ENCODE measurements at regions not wholly inside any gene's neighbourhood (a gene's known extent, or its start where the extent isn't known, plus 50 kb on each side); places are given as distances from the start of the nearest gene placed in this dataset.

- no peak overlapping the region for H3K4me3 ChIP-seq (ENCODE audit: low read length in 2 of 2)
- peaks cover 0 to 9% (median 2%) of the 10 kb centered on the region in 8 donors for H3K9me3 Mint-ChIP-seq
- no peak for DNase-seq
- H3K4me1 Mint-ChIP-seq = no peaks in the 10 kb centered on the region
- no peak overlapping the region for H3K4me3 Mint-ChIP-seq
- H3K36me3 ChIP-seq (ENCODE audit: insufficient read depth, low read length) = no peaks in the 10 kb centered on the region
- intact Hi-C loops (cut with micrococcal nuclease) = no loop called here
- H3K27ac Mint-ChIP-seq = no peak overlapping the region
- no peaks in the 10 kb centered on the region for H3K36me3 Mint-ChIP-seq
- POLR2A ChIA-PET (ENCODE audit: partially characterized antibody) = no interaction called here
- no peaks in the 10 kb centered on the region for H3K27me3 ChIP-seq (ENCODE audit: insufficient read depth, low read length)
- no peak overlapping the region for H3K27ac ChIP-seq (ENCODE audit: low read depth, low read length)
- H3K9me3 ChIP-seq (ENCODE audit: control insufficient read depth in 1 of 2, low read length in 2 of 2) = no peaks in the 10 kb centered on the region
- H3K4me1 ChIP-seq (ENCODE audit: insufficient read depth, low read length) = no peaks in the 10 kb centered on the region
- CTCF ChIA-PET (ENCODE audit: partially characterized antibody) = no interaction called here
- H3K27me3 Mint-ChIP-seq = peaks cover 3 to 11% of the 10 kb centered on the region in 2 donors
These were observed 382.6 kb upstream of the NR5A2 start for GRCh38 chr1:199644912-199645311.

GRCh38 chr1:199646761-199647160 is 380.7 kb upstream of the NR5A2 start:
- H3K4me3 Mint-ChIP-seq = no peak overlapping the region
- intact Hi-C loops (cut with micrococcal nuclease) = no loop called here
- H3K9me3 Mint-ChIP-seq = peaks cover 0 to 10% (median 3%) of the 10 kb centered on the region in 8 donors
- no peaks in the 10 kb centered on the region for H3K9me3 ChIP-seq (ENCODE audit: control insufficient read depth in 1 of 2, low read length in 2 of 2)
- H3K36me3 ChIP-seq (ENCODE audit: insufficient read depth, low read length) = no peaks in the 10 kb centered on the region
- H3K27me3 Mint-ChIP-seq = peaks cover 0 to 11% of the 10 kb centered on the region in 2 donors
- no peaks in the 10 kb centered on the region for H3K4me1 Mint-ChIP-seq
- H3K4me1 ChIP-seq (ENCODE audit: insufficient read depth, low read length) = no peaks in the 10 kb centered on the region
- no peaks in the 10 kb centered on the region for H3K36me3 Mint-ChIP-seq
- ChIA-PET CTCF (ENCODE audit: partially characterized antibody) (no interaction called here), POLR2A (ENCODE audit: partially characterized antibody) (no interaction called here)
- H3K4me3 ChIP-seq (ENCODE audit: low read length in 2 of 2) = no peak overlapping the region
- no peaks in the 10 kb centered on the region for H3K27me3 ChIP-seq (ENCODE audit: insufficient read depth, low read length)
- no peak overlapping the region for H3K27ac Mint-ChIP-seq
- DNase-seq = no peak
- no peak overlapping the region for H3K27ac ChIP-seq (ENCODE audit: low read depth, low read length)

- Histone ChIP-seq H3K9me3 (ENCODE audit: control insufficient read depth in 1 of 2, low read length in 2 of 2) (no peaks in the 10 kb centered on the region), H3K4me3 (ENCODE audit: low read length in 2 of 2) (no peak overlapping the region), H3K4me1 (ENCODE audit: insufficient read depth, low read length) (no peaks in the 10 kb centered on the region), H3K36me3 (ENCODE audit: insufficient read depth, low read length) (no peaks in the 10 kb centered on the region), H3K27me3 (ENCODE audit: insufficient read depth, low read length) (no peaks in the 10 kb centered on the region), H3K27ac (ENCODE audit: low read depth, low read length) (no peak overlapping the region)
- Mint-ChIP-seq H3K27me3 (peaks cover 7 to 10% of the 10 kb centered on the region in 2 donors), H3K9me3 (peaks cover 0 to 2% (median 0%) of the 10 kb centered on the region in 8 donors), H3K36me3 (no peaks in the 10 kb centered on the region), H3K27ac (no peak overlapping the region), H3K4me3 (no peak overlapping the region), H3K4me1 (no peaks in the 10 kb centered on the region)
- ChIA-PET POLR2A (ENCODE audit: partially characterized antibody) (no interaction called here), CTCF (ENCODE audit: partially characterized antibody) (no interaction called here)
- intact Hi-C loops (cut with micrococcal nuclease) = no loop called here
- no peak for DNase-seq
These were observed 370.1 kb upstream of the NR5A2 start for GRCh38 chr1:199657449-199657848.

- no peaks in the 10 kb centered on the region for H3K4me1 ChIP-seq (ENCODE audit: insufficient read depth, low read length)
- no peak overlapping the region for H3K27ac ChIP-seq (ENCODE audit: low read depth, low read length)
- H3K9me3 ChIP-seq (ENCODE audit: control insufficient read depth in 1 of 2, low read length in 2 of 2) = no peaks in the 10 kb centered on the region
- no peaks in the 10 kb centered on the region for H3K27me3 ChIP-seq (ENCODE audit: insufficient read depth, low read length)
- ChIA-PET POLR2A (ENCODE audit: partially characterized antibody) (no interaction called here), CTCF (ENCODE audit: partially characterized antibody) (no interaction called here)
- intact Hi-C loops (cut with micrococcal nuclease) = no loop called here
- Mint-ChIP-seq H3K4me3 (no peak overlapping the region), H3K36me3 (no peaks in the 10 kb centered on the region), H3K4me1 (no peaks in the 10 kb centered on the region), H3K9me3 (no peaks in the 10 kb centered on the region), H3K27ac (no peak overlapping the region), H3K27me3 (peaks cover 7 to 11% of the 10 kb centered on the region in 2 donors)
- DNase-seq = no peak
- H3K36me3 ChIP-seq (ENCODE audit: insufficient read depth, low read length) = no peaks in the 10 kb centered on the region
- no peak overlapping the region for H3K4me3 ChIP-seq (ENCODE audit: low read length in 2 of 2)
These were observed 367.4 kb upstream of the NR5A2 start for GRCh38 chr1:199660071-199660470.

GRCh38 chr1:199665371-199665770 is 362.1 kb upstream of the NR5A2 start:
- no peaks in the 10 kb centered on the region for H3K36me3 ChIP-seq (ENCODE audit: insufficient read depth, low read length)
- H3K4me1 ChIP-seq (ENCODE audit: insufficient read depth, low read length) = no peaks in the 10 kb centered on the region
- ChIA-PET CTCF (ENCODE audit: partially characterized antibody) (no interaction called here), POLR2A (ENCODE audit: partially characterized antibody) (no interaction called here)
- no peak overlapping the region for H3K4me3 Mint-ChIP-seq
- H3K27ac ChIP-seq (ENCODE audit: low read depth, low read length) = no peak overlapping the region
- H3K4me1 Mint-ChIP-seq = no peaks in the 10 kb centered on the region
- no peak overlapping the region for H3K27ac Mint-ChIP-seq
- H3K9me3 Mint-ChIP-seq = no peaks in the 10 kb centered on the region
- no peaks in the 10 kb centered on the region for H3K36me3 Mint-ChIP-seq
- DNase-seq = no peak
- no peak overlapping the region for H3K4me3 ChIP-seq (ENCODE audit: low read length in 2 of 2)
- no peaks in the 10 kb centered on the region for H3K9me3 ChIP-seq (ENCODE audit: control insufficient read depth in 1 of 2, low read length in 2 of 2)
- H3K27me3 ChIP-seq (ENCODE audit: insufficient read depth, low read length) = no peaks in the 10 kb centered on the region
- H3K27me3 Mint-ChIP-seq = peaks cover 5 to 12% of the 10 kb centered on the region in 2 donors
- intact Hi-C loops (cut with micrococcal nuclease) = no loop called here

GRCh38 chr1:199667089-199667488 is 360.4 kb upstream of the NR5A2 start:
- H3K4me3 Mint-ChIP-seq = no peak overlapping the region
- ChIA-PET POLR2A (ENCODE audit: partially characterized antibody) (no interaction called here), CTCF (ENCODE audit: partially characterized antibody) (no interaction called here)
- no peaks in the 10 kb centered on the region for H3K4me1 ChIP-seq (ENCODE audit: insufficient read depth, low read length)
- H3K27ac Mint-ChIP-seq = no peak overlapping the region
- H3K9me3 ChIP-seq (ENCODE audit: control insufficient read depth in 1 of 2, low read length in 2 of 2) = no peaks in the 10 kb centered on the region
- peaks cover 7 to 11% of the 10 kb centered on the region in 2 donors for H3K27me3 Mint-ChIP-seq
- no peaks in the 10 kb centered on the region for H3K27me3 ChIP-seq (ENCODE audit: insufficient read depth, low read length)
- H3K9me3 Mint-ChIP-seq = no peaks in the 10 kb centered on the region
- no peak overlapping the region for H3K27ac ChIP-seq (ENCODE audit: low read depth, low read length)
- H3K4me3 ChIP-seq (ENCODE audit: low read length in 2 of 2) = no peak overlapping the region
- no peaks in the 10 kb centered on the region for H3K36me3 Mint-ChIP-seq
- H3K4me1 Mint-ChIP-seq = no peaks in the 10 kb centered on the region
- DNase-seq = no peak
- H3K36me3 ChIP-seq (ENCODE audit: insufficient read depth, low read length) = no peaks in the 10 kb centered on the region
- intact Hi-C loops (cut with micrococcal nuclease) = no loop called here

- ChIA-PET CTCF (ENCODE audit: partially characterized antibody) (no interaction called here), POLR2A (ENCODE audit: partially characterized antibody) (no interaction called here)
- H3K9me3 Mint-ChIP-seq = peaks cover 0 to 4% (median 0%) of the 10 kb centered on the region in 8 donors
- H3K4me3 Mint-ChIP-seq = no peak overlapping the region
- no peak overlapping the region for H3K27ac Mint-ChIP-seq
- Histone ChIP-seq H3K9me3 (ENCODE audit: control insufficient read depth in 1 of 2, low read length in 2 of 2) (no peaks in the 10 kb centered on the region), H3K4me3 (ENCODE audit: low read length in 2 of 2) (no peak overlapping the region), H3K4me1 (ENCODE audit: insufficient read depth, low read length) (no peaks in the 10 kb centered on the region), H3K27me3 (ENCODE audit: insufficient read depth, low read length) (no peaks in the 10 kb centered on the region), H3K27ac (ENCODE audit: low read depth, low read length) (no peak overlapping the region), H3K36me3 (ENCODE audit: insufficient read depth, low read length) (no peaks in the 10 kb centered on the region)
- no peak for DNase-seq
- intact Hi-C loops (cut with micrococcal nuclease) = no loop called here
- no peaks in the 10 kb centered on the region for H3K36me3 Mint-ChIP-seq
- H3K27me3 Mint-ChIP-seq = peaks cover 10 to 13% of the 10 kb centered on the region in 2 donors
- H3K4me1 Mint-ChIP-seq = no peaks in the 10 kb centered on the region
These were observed 357.6 kb upstream of the NR5A2 start for GRCh38 chr1:199669916-199670315.

GRCh38 chr1:199671684-199672083 is 355.8 kb upstream of the NR5A2 start:
- H3K4me3 ChIP-seq (ENCODE audit: low read length in 2 of 2) = no peak overlapping the region
- CTCF ChIA-PET (ENCODE audit: partially characterized antibody) = no interaction called here
- H3K4me1 ChIP-seq (ENCODE audit: insufficient read depth, low read length) = no peaks in the 10 kb centered on the region
- H3K36me3 ChIP-seq (ENCODE audit: insufficient read depth, low read length) = no peaks in the 10 kb centered on the region
- H3K9me3 ChIP-seq (ENCODE audit: control insufficient read depth in 1 of 2, low read length in 2 of 2) = no peaks in the 10 kb centered on the region
- Mint-ChIP-seq H3K4me3 (no peak overlapping the region), H3K4me1 (no peaks in the 10 kb centered on the region), H3K9me3 (peaks cover 0 to 4% (median 0%) of the 10 kb centered on the region in 8 donors), H3K27me3 (peaks cover 10 to 13% of the 10 kb centered on the region in 2 donors), H3K36me3 (no peaks in the 10 kb centered on the region), H3K27ac (peak overlapping the region in 1 of 7 donors; percentile 16)
- intact Hi-C loops (cut with micrococcal nuclease) = no loop called here
- POLR2A ChIA-PET (ENCODE audit: partially characterized antibody) = no interaction called here
- H3K27ac ChIP-seq (ENCODE audit: low read depth, low read length) = no peak overlapping the region
- no peaks in the 10 kb centered on the region for H3K27me3 ChIP-seq (ENCODE audit: insufficient read depth, low read length)
- DNase-seq = no peak
